GM06990 (cell line): ENCODE measurements at regions not wholly inside any gene's neighbourhood (a gene's known extent, or its start where the extent isn't known, plus 50 kb on each side); places are given as distances from the start of the nearest gene placed in this dataset.

Experiments
- DNase-seq: peaks from one replicate; pipeline ENCODE4 v3.0.0-alpha.2; 2011; ENCODE audit not compliant: insufficient read length; ENCODE audit errors: extremely low read depth
- H3K27me3 ChIP-seq: replicated peaks from 2 replicates; pipeline ENCODE4 v1.6.0; 2011; ENCODE audit warnings: low read length; ENCODE audit not compliant: control insufficient read depth, insufficient read depth
- H3K36me3 ChIP-seq: 2 replicates; pipeline ENCODE4 v1.5.1; 2011; ENCODE audit warnings: low read length; ENCODE audit not compliant: control insufficient read depth, insufficient read depth
- H3K4me3 ChIP-seq: replicated peaks from 2 replicates; pipeline ENCODE4 v1.5.1; 2011; ENCODE audit warnings: low read depth, mild to moderate bottlenecking, control low read depth, low read length
- CTCF ChIP-seq: IDR thresholded peaks from 2 replicates; pipeline ENCODE4 v1.5.1; 2011; ENCODE audit warnings: low read length, control low read depth, mild to moderate bottlenecking, inconsistent platforms; ENCODE audit not compliant: insufficient read depth, poor library complexity, severe bottlenecking

DNA sequence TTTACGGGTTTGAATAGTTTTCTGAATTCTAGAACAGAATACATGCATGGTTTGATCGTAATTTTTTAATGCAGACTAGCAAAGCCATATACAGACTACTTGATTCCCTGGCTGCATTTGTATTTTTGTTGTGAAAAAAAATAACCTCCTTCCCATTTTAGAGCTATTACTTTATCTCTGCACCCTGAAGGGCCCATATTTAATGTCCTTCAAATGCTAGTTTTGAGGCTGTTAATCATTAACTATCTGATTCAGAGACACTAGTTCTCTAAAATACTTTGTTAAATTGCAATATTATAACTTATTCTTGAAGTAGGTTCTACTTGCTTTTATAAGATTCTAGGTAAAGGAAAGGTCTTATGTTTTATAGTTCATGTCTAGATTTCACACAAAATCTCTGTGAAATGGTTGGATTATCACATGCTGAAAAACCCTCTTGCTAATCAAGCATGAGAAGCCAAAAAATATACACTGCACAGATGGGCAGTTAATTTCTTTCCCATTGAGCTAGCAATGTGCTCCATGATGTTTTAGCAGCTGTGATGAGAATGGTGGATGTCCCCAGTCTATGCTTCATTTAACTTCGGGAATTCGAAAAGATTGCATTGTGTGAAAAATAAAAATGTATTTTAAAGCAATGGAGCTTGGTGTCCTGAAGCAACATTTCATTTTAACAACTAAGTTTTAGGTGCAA is 634.0 kb upstream of the BCHE start:
- no peak overlapping the region for H3K4me3 ChIP-seq
- TF ChIP-seq CTCF, result no peak
- H3K36me3 ChIP-seq, result no peaks in the 10 kb centered on the region
- no peaks in the 10 kb centered on the region for H3K27me3 ChIP-seq
- DNase-seq, result no peak

DNA sequence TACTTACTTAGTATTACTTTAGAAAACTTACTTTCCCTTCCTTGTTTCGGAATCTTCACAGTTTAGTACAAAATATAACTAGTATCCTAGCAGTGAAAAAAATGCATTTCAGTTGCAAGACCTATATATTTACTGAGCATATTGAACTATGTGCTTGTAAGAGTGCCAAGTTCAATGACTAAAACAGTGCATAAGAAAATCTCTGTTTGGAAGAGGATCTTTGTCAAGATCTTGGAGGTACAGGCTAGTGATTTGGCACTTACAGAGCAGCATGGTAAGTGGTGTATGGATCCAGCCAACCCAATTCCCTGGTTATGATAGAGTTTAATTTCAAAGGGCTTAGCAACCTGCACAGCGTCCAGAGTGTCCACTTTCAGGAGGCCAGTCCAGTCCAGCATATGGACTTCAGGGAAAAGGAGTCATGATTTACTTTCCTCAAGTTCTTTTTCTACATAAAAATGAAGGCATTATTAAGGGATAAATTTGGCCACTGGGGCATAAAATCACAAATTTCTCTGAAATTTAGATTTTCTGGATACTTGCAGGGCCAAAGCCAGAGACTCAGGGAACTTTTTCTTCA is 625.8 kb upstream of the BCHE start:
- TF ChIP-seq CTCF, result no peak
- H3K27me3 ChIP-seq, result no peaks in the 10 kb centered on the region
- no peaks in the 10 kb centered on the region for H3K36me3 ChIP-seq
- H3K4me3 ChIP-seq, result no peak overlapping the region
- DNase-seq, result no peak

- H3K4me3 ChIP-seq, result no peak overlapping the region
- H3K36me3 ChIP-seq, result no peaks in the 10 kb centered on the region
- DNase-seq, result no peak
- no peaks in the 10 kb centered on the region for H3K27me3 ChIP-seq
- TF ChIP-seq CTCF, result no peak
Observed at GRCh38 chr3:166461626-166462025, 624.4 kb upstream of the BCHE start.

GRCh38 chr3:166457382-166457781 is 620.2 kb upstream of the BCHE start:
- no peak overlapping the region for H3K4me3 ChIP-seq
- TF ChIP-seq CTCF, result no peak
- H3K36me3 ChIP-seq, result no peaks in the 10 kb centered on the region
- no peaks in the 10 kb centered on the region for H3K27me3 ChIP-seq
- DNase-seq, result no peak

DNA sequence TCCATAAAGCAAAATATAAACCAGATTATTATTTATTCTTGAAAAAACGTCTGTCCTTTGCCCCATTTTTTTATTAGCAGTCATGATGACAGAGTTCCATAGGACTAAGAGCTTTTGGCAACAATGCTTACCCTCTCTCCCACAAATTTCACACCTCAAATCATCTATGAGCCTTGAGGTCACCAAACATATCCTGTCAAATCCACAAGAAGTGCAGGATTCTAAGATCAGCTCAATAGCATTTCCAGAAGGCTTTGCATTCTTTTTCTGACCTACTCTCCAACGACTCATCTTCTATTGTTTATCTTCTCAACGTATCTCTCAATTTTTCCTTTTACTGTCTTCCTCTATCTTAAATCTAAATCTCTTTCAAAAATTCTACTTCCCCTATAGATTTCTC is 619.1 kb upstream of the BCHE start:
- no peak for TF ChIP-seq CTCF
- no peaks in the 10 kb centered on the region for H3K36me3 ChIP-seq
- H3K4me3 ChIP-seq, result no peak overlapping the region
- no peaks in the 10 kb centered on the region for H3K27me3 ChIP-seq
- DNase-seq, result no peak
